SU-DHL-6 (cell line): ENCODE measurements at regions not wholly inside any gene's neighbourhood (a gene's known extent, or its start where the extent isn't known, plus 50 kb on each side); places are given as distances from the start of the nearest gene placed in this dataset.
"Not testable (repeated sequence)": the region's sequence is repeated elsewhere in the genome, so short reads cannot be mapped to it uniquely, and the experiment has no call there.

Experiments
- H2AFZ ChIP-seq: fragments of 200-600 bp; sonication (generic); 2 replicates; pipeline ENCODE4 v1.6.1; 2014; ENCODE audit warnings: low read depth, mild to moderate bottlenecking, moderate library complexity, mixed read lengths, antibody characterized with exemption, low read length; ENCODE audit not compliant: severe bottlenecking
- H3F3A ChIP-seq: fragments of 200-600 bp; shearing (Covaris generic); 2 replicates; pipeline ENCODE4 v1.6.0; 2016; ENCODE audit warnings: antibody characterized with exemption, mild to moderate bottlenecking; ENCODE audit not compliant: insufficient read depth
- H3K27ac ChIP-seq: fragments of 200-600 bp; sonication (generic); 2 replicates; pipeline ENCODE4 v1.5.1; 2016; ENCODE audit warnings: low read depth, mild to moderate bottlenecking, low read length, moderate library complexity, mixed read lengths
- H3K27me3 ChIP-seq: fragments of 200-600 bp; sonication (generic), shearing (Covaris generic); 2 replicates; pipeline ENCODE4 v1.6.0; 2014; ENCODE audit warnings: mild to moderate bottlenecking, low read length
- H3K36me3 ChIP-seq: fragments of 200-600 bp; sonication (generic); 2 replicates; pipeline ENCODE4 v1.6.1; 2014; ENCODE audit warnings: mild to moderate bottlenecking, low read length, mixed read lengths
- H3K4me2 ChIP-seq: fragments of 300-600, 200-600 bp; shearing (Covaris generic), sonication (generic); 2 replicates; pipeline ENCODE4 v1.6.0; 2014; ENCODE audit warnings: low read length, low read depth, mild to moderate bottlenecking; ENCODE audit not compliant: poor library complexity, severe bottlenecking
- H3K4me3 ChIP-seq: fragments of 200-600 bp; sonication (generic); 2 replicates; pipeline ENCODE4 v1.5.1; 2014; ENCODE audit warnings: antibody characterized with exemption, low read length, mild to moderate bottlenecking, mixed read lengths; ENCODE audit not compliant: insufficient read depth, poor library complexity, severe bottlenecking
- H3K79me2 ChIP-seq: fragments of 200-600 bp; sonication (generic); 2 replicates; pipeline ENCODE4 v1.6.1; 2014; ENCODE audit warnings: mild to moderate bottlenecking, low read length, moderate library complexity; ENCODE audit not compliant: insufficient read depth
- H3K9ac ChIP-seq: fragments of 200-600 bp; sonication (generic); 2 replicates; pipeline ENCODE4 v1.7.0; 2014; ENCODE audit warnings: mild to moderate bottlenecking, low read length
- H3K9me2 ChIP-seq: fragments of 200-600 bp; sonication (generic); replicated peaks from 2 replicates; pipeline ENCODE4 v1.6.1; 2014; ENCODE audit warnings: low read length; ENCODE audit not compliant: insufficient read depth
- H3K9me3 ChIP-seq: fragments of 200-600 bp; sonication (generic); 2 replicates; pipeline ENCODE4 v1.6.1; 2014; ENCODE audit warnings: low read length, mixed read lengths; ENCODE audit not compliant: insufficient read depth
- H4K20me1 ChIP-seq: fragments of 200-600 bp; sonication (generic); 2 replicates; pipeline ENCODE4 v1.6.1; 2014; ENCODE audit warnings: low read depth, mild to moderate bottlenecking, antibody characterized with exemption, low read length, moderate library complexity, mixed read lengths
- CTCF ChIP-seq: fragments of 200-600 bp; sonication (generic); IDR thresholded peaks from one replicate; pipeline ENCODE4 v1.5.1; 2017; ENCODE audit warnings: antibody characterized with exemption, mild to moderate bottlenecking, low read length, moderate library complexity; ENCODE audit not compliant: insufficient read depth, poor library complexity, severe bottlenecking
- EZH2phosphoT487 ChIP-seq: fragments of 200-600 bp; sonication (generic), shearing (Covaris generic); conservative IDR thresholded peaks from 2 replicates; pipeline ENCODE4 v1.6.1; 2018; ENCODE audit warnings: mild to moderate bottlenecking, antibody characterized with exemption, low read length, moderate library complexity, mixed read lengths

GRCh38 chr1:191798178-191798577 lies 360.1 kb upstream of the RGS18 start:
- no peaks in the 10 kb centered on the region for H4K20me1 ChIP-seq
- no peaks in the 10 kb centered on the region for H3K27me3 ChIP-seq
- no peak overlapping the region for H3K4me3 ChIP-seq
- H3K9me3 ChIP-seq, result no peaks in the 10 kb centered on the region
- no peak overlapping the region for H3K9ac ChIP-seq
- no peaks in the 10 kb centered on the region for H3F3A ChIP-seq
- TF ChIP-seq EZH2phosphoT487 (no peak), CTCF (no peak)
- H3K36me3 ChIP-seq, result no peaks in the 10 kb centered on the region
- no peak overlapping the region for H3K27ac ChIP-seq
- no peaks in the 10 kb centered on the region for H3K79me2 ChIP-seq
- no peaks in the 10 kb centered on the region for H3K9me2 ChIP-seq
- H2AFZ ChIP-seq, result peak overlapping the region; percentile 88
- no peak overlapping the region for H3K4me2 ChIP-seq

- Histone ChIP-seq H3K79me2 (no peaks in the 10 kb centered on the region), H2AFZ (peak overlapping the region; percentile 25), H3K9ac (no peak overlapping the region), H3K27ac (no peak overlapping the region), H3K9me3 (no peaks in the 10 kb centered on the region), H3F3A (no peaks in the 10 kb centered on the region), H3K4me2 (no peak overlapping the region), H3K9me2 (no peaks in the 10 kb centered on the region), H3K36me3 (no peaks in the 10 kb centered on the region), H3K4me3 (no peak overlapping the region), H4K20me1 (no peaks in the 10 kb centered on the region), H3K27me3 (no peaks in the 10 kb centered on the region)
- TF ChIP-seq EZH2phosphoT487 (no peak), CTCF (no peak)
Observed at GRCh38 chr1:191804311-191804710, 354.0 kb upstream of the RGS18 start.

- H2AFZ ChIP-seq, H3K36me3 ChIP-seq, H3K9ac ChIP-seq, H3K9me3 ChIP-seq, H4K20me1 ChIP-seq, H3K4me2 ChIP-seq, H3K27me3 ChIP-seq, H3F3A ChIP-seq, H3K4me3 ChIP-seq, H3K79me2 ChIP-seq, H3K9me2 ChIP-seq, H3K27ac ChIP-seq: not testable (repeated sequence)
Observed at GRCh38 chr1:191813593-191813992, 344.7 kb upstream of the RGS18 start.

- Histone ChIP-seq H3K79me2 (no peaks in the 10 kb centered on the region), H3K27ac (no peak overlapping the region), H3K9ac (no peak overlapping the region), H3K9me3 (0 out of 2 replicates have a peak, but pooled peaks cover 4% of the 10 kb centered on the region), H3K36me3 (no peaks in the 10 kb centered on the region), H3F3A (no peaks in the 10 kb centered on the region), H3K4me2 (no peak overlapping the region), H3K4me3 (no peak overlapping the region), H3K27me3 (no peaks in the 10 kb centered on the region), H3K9me2 (no peaks in the 10 kb centered on the region), H2AFZ (no peak overlapping the region), H4K20me1 (no peaks in the 10 kb centered on the region)
- TF ChIP-seq EZH2phosphoT487 (no peak), CTCF (no peak)
Observed at GRCh38 chr1:191818198-191818597, 340.1 kb upstream of the RGS18 start.
